K562 (cell line): ENCODE measurements at regions not wholly inside any gene's neighbourhood (a gene's known extent, or its start where the extent isn't known, plus 50 kb on each side); places are given as distances from the start of the nearest gene placed in this dataset.
A peak's percentile ranks its signal among the peaks of the same experiment; 100 is the strongest.
"Not testable (repeated sequence)": the region's sequence is repeated elsewhere in the genome, so short reads cannot be mapped to it uniquely, and the experiment has no call there.

ENCODE experiments used
- ATAC-seq: fragments of 200-7000 bp; cut with Tn5 transposase; 3 replicates; pipeline ENCODE4 v1.9.1; 2020; ENCODE audit warnings: moderate library complexity
- BruUV-seq: library from RNA; stranded (reverse); fragments of 400-500 nt; replicated peaks from 2 replicates; lab custom pipeline; 2021; lab: Mats Ljungman, UMichigan
- CTCF ChIA-PET: fragments of 300-600 bp; formaldehyde crosslinking; extraction: SDS; loops from one replicate; lab custom pipeline; 2021; ENCODE audit warnings: low intra/inter-chr PET ratio; lab: Yijun Ruan, JAX
- POLR2A ChIA-PET: fragments of 300-600, 350-650 bp; sonication (Branson Sonifier 250); formaldehyde crosslinking; extraction: SDS; loops from one replicate; lab custom pipeline; 2021; ENCODE audit warnings: antibody characterized with exemption, inconsistent platforms; lab: Yijun Ruan, JAX
- DNase-seq, 4 experiments: peaks; one replicate each; pipeline versions ENCODE4 v3.0.0 to v3.0.0-alpha.2; 2011 to 2018; ENCODE audit warnings: low spot score in 3 of 4, mixed read lengths in 3 of 4; ENCODE audit errors: extremely low read depth in 1 of 4
- FAIRE-seq: peaks from 2 replicates; lab custom pipeline; 2011; peaks lifted over from hg19 to GRCh38; lab: Jason Lieb, UNC
- H2AFZ ChIP-seq: 2 replicates; pipeline ENCODE4 v1.6.0; 2011; ENCODE audit warnings: low read depth, low read length, control low read depth, inconsistent platforms
- H3K27ac ChIP-seq: fragments of 200-600 bp; 3 replicates; pipeline ENCODE4 v1.8.0; 2011; ENCODE audit warnings: low read depth, mild to moderate bottlenecking, control low read depth, inconsistent platforms, low read length, moderate library complexity, mixed read lengths; ENCODE audit errors: extremely low read depth
- H3K27me3 ChIP-seq, 2 experiments: fragments of 300-600 bp in 1 of 2; 2 replicates in 1 of 2; 3 replicates in 1 of 2; pipeline versions ENCODE4 v1.6.0 to v1.8.0; 2011; ENCODE audit warnings: inconsistent platforms in 2 of 2, low read length in 2 of 2, mild to moderate bottlenecking in 1 of 2, mixed read lengths in 1 of 2, moderate library complexity in 1 of 2; ENCODE audit not compliant: control insufficient read depth in 2 of 2, insufficient read depth in 2 of 2
- H3K36me3 ChIP-seq: fragments of 300-600 bp; 3 replicates; pipeline ENCODE4 v1.8.0; 2011; ENCODE audit warnings: mild to moderate bottlenecking, low read length, inconsistent platforms; ENCODE audit not compliant: control insufficient read depth, insufficient read depth
- H3K4me1 ChIP-seq, 2 experiments: fragments of 200-600 bp in 1 of 2; replicated peaks in 1 of 2; 2 replicates in 1 of 2; 3 replicates in 1 of 2; pipeline versions ENCODE4 v1.5.1 to v1.8.0; 2011; ENCODE audit warnings: inconsistent platforms in 2 of 2, low read length in 2 of 2, mild to moderate bottlenecking in 1 of 2, mixed read lengths in 1 of 2, moderate library complexity in 1 of 2; ENCODE audit not compliant: control insufficient read depth in 2 of 2, insufficient read depth in 2 of 2
- H3K4me2 ChIP-seq: 2 replicates; pipeline ENCODE4 v1.6.1; 2011; ENCODE audit warnings: low read length, control low read depth, inconsistent platforms, mixed read lengths; ENCODE audit not compliant: insufficient read depth
- H3K4me3 ChIP-seq: fragments of 200-600 bp; sonication (generic), shearing (Covaris generic); 2 replicates; pipeline ENCODE4 v1.5.1; 2016; ENCODE audit warnings: control low read depth, inconsistent platforms
- H3K79me2 ChIP-seq: fragments of 200-600 bp; 3 replicates; pipeline ENCODE4 v1.8.0; 2011; ENCODE audit warnings: low read length, inconsistent platforms; ENCODE audit not compliant: control insufficient read depth, insufficient read depth
- H3K9ac ChIP-seq, 2 experiments: 2 replicates each; pipeline versions ENCODE4 v1.6.0 to v1.6.1; 2011; ENCODE audit warnings: low read depth in 2 of 2, low read length in 2 of 2, control low read depth in 1 of 2, inconsistent platforms in 1 of 2, mild to moderate bottlenecking in 1 of 2, mixed read lengths in 1 of 2; ENCODE audit not compliant: insufficient read depth in 1 of 2
- H3K9me1 ChIP-seq: one replicate; pipeline ENCODE4 v1.6.0; 2011; ENCODE audit warnings: inconsistent platforms, mild to moderate bottlenecking, low read length, moderate library complexity; ENCODE audit not compliant: control insufficient read depth, insufficient read depth
- H3K9me3 ChIP-seq: replicated peaks from 2 replicates; pipeline ENCODE4 v1.5.1; 2011; ENCODE audit warnings: low read depth, low read length, inconsistent platforms; ENCODE audit not compliant: control insufficient read depth, insufficient read depth
- H4K20me1 ChIP-seq: replicated peaks from 2 replicates; pipeline ENCODE4 v1.6.1; 2011; ENCODE audit warnings: low read length, inconsistent platforms, mixed read lengths; ENCODE audit not compliant: control insufficient read depth, insufficient read depth
- WGBS: fragments of 100-300 bp; shearing (Covaris generic); methylation state at CpG from one replicate; pipeline ENCODE4 v1.1.6; 2016; ENCODE audit warnings: low coverage, mixed read lengths; ENCODE audit not compliant: insufficient coverage; ENCODE audit errors: missing lambda C conversion rate; 5-methylcytosine and 5-hydroxymethylcytosine counted together
- in situ Hi-C: fragments of 300-500 bp; cut with MboI; formaldehyde crosslinking; loops from 4 replicates; pipeline ENCODE4 v1.15.0; 2018; ENCODE audit warnings: inconsistent platforms, mixed read lengths
- intact Hi-C: fragments of 100-400 bp; cut with micrococcal nuclease; formaldehyde crosslinking; loops from 2 replicates; pipeline ENCODE4 v1.14.2; 2022

- intact Hi-C loops, FAIRE-seq, H3K9ac ChIP-seq, in situ Hi-C loops, H3K36me3 ChIP-seq, H3K27ac ChIP-seq, CTCF ChIA-PET, H3K9me3 ChIP-seq, ATAC-seq, H3K79me2 ChIP-seq, BruUV-seq, DNase-seq, H2AFZ ChIP-seq, H3K4me2 ChIP-seq, H3K4me3 ChIP-seq, H4K20me1 ChIP-seq, H3K27me3 ChIP-seq, H3K9me1 ChIP-seq, H3K4me1 ChIP-seq, POLR2A ChIA-PET: not testable (repeated sequence)
- no CpG with 5 or more reads among the region's 26 CpGs for WGBS
Observed at GRCh38 chr2:87077124-87077446, 55.4 kb upstream of the PLGLB1 start.

GRCh38 chr2:87081727-87082126, 60.1 kb upstream of the PLGLB1 start:
- H3K4me3 ChIP-seq, CTCF ChIA-PET, DNase-seq, BruUV-seq, H3K4me2 ChIP-seq, H4K20me1 ChIP-seq, H3K4me1 ChIP-seq, H3K9ac ChIP-seq, H3K9me1 ChIP-seq, POLR2A ChIA-PET, H3K9me3 ChIP-seq, ATAC-seq, H3K27me3 ChIP-seq, H2AFZ ChIP-seq, H3K36me3 ChIP-seq, FAIRE-seq, intact Hi-C loops, H3K27ac ChIP-seq, in situ Hi-C loops, H3K79me2 ChIP-seq: not testable (repeated sequence)
- WGBS, result no CpG with 5 or more reads among the region's 2 CpGs

GRCh38 chr2:87088079-87088478, 66.4 kb upstream of the PLGLB1 start:
- H3K4me2 ChIP-seq, H3K9ac ChIP-seq, H3K27ac ChIP-seq, H2AFZ ChIP-seq, BruUV-seq, H3K36me3 ChIP-seq, H3K4me1 ChIP-seq, POLR2A ChIA-PET, H3K27me3 ChIP-seq, CTCF ChIA-PET, in situ Hi-C loops, H3K79me2 ChIP-seq, H3K4me3 ChIP-seq, ATAC-seq, H4K20me1 ChIP-seq, H3K9me3 ChIP-seq, intact Hi-C loops, H3K9me1 ChIP-seq, FAIRE-seq: not testable (repeated sequence)
- WGBS, result 0% methylated on average over 6 of the region's 6 CpGs
- peak in 1 of 4 experiments; percentile 0 for DNase-seq

GRCh38 chr2:87089401-87089800, 67.8 kb upstream of the PLGLB1 start:
- FAIRE-seq, H3K27ac ChIP-seq, H3K36me3 ChIP-seq, ATAC-seq, intact Hi-C loops, in situ Hi-C loops, H4K20me1 ChIP-seq, H3K4me3 ChIP-seq, H3K79me2 ChIP-seq, H3K9ac ChIP-seq, DNase-seq, H3K27me3 ChIP-seq, H2AFZ ChIP-seq, CTCF ChIA-PET, POLR2A ChIA-PET, H3K9me1 ChIP-seq, H3K9me3 ChIP-seq, BruUV-seq, H3K4me2 ChIP-seq, H3K4me1 ChIP-seq: not testable (repeated sequence)
- no CpG with 5 or more reads among the region's 5 CpGs for WGBS
